Endothelial cell of umbilical vein (primary cell): ENCODE measurements at regions not wholly inside any gene's neighbourhood (a gene's known extent, or its start where the extent isn't known, plus 50 kb on each side); places are given as distances from the start of the nearest gene placed in this dataset.

Experiments used
- CTCF ChIP-seq, 2 donors: IDR thresholded peaks; 1 replicate in 1 of 2; 2 replicates in 1 of 2; pipeline ENCODE4 v1.5.1; 2011; ENCODE audit warnings: low read length in 2 of 2, mild to moderate bottlenecking in 2 of 2, moderate library complexity in 2 of 2, control low read depth in 1 of 2, inconsistent platforms in 1 of 2, low read depth in 1 of 2; ENCODE audit not compliant: insufficient read depth in 1 of 2; ENCODE audit errors: extremely low read depth in 1 of 2
- EZH2 ChIP-seq: IDR thresholded peaks from 2 replicates; pipeline ENCODE4 v1.6.1; 2012; ENCODE audit warnings: borderline replicate concordance, low read depth, mild to moderate bottlenecking, moderate library complexity, low read length, inconsistent platforms; ENCODE audit not compliant: severe bottlenecking
- FOS ChIP-seq: IDR thresholded peaks from 2 replicates; pipeline ENCODE4 v1.6.1; 2011; ENCODE audit warnings: mild to moderate bottlenecking, low read length, moderate library complexity, borderline replicate concordance; ENCODE audit not compliant: insufficient read depth
- GATA2 ChIP-seq: IDR thresholded peaks from 2 replicates; pipeline ENCODE4 v1.7.0; 2011; ENCODE audit warnings: low read depth, mild to moderate bottlenecking, moderate library complexity, mixed read lengths, low read length; ENCODE audit not compliant: insufficient read length, insufficient read depth
- JUN ChIP-seq: IDR thresholded peaks from 2 replicates; pipeline ENCODE4 v1.6.1; 2011; ENCODE audit warnings: borderline replicate concordance, low read depth; ENCODE audit not compliant: insufficient read length, insufficient read depth
- MAX ChIP-seq: IDR thresholded peaks from 2 replicates; pipeline ENCODE4 v1.6.1; 2011; ENCODE audit not compliant: insufficient read depth, insufficient read length
- MYC ChIP-seq: IDR thresholded peaks from one replicate; pipeline ENCODE4 v1.6.1; 2011; ENCODE audit warnings: mild to moderate bottlenecking, low read depth, low read length
- POLR2A ChIP-seq: IDR thresholded peaks from 2 replicates; pipeline ENCODE4 v1.6.1; 2012; ENCODE audit warnings: low read depth, mild to moderate bottlenecking, control low read depth, low read length
- POLR2AphosphoS5 ChIP-seq: IDR thresholded peaks from 2 replicates; pipeline ENCODE4 v1.6.1; 2012; ENCODE audit warnings: low read depth, mild to moderate bottlenecking, control low read depth, low read length, moderate library complexity; ENCODE audit not compliant: insufficient read depth

- TF ChIP-seq CTCF (IDR thresholded peaks at IDR 0.05; ENCODE audit: extremely low read depth in 1 of 2, insufficient read depth in 1 of 2, low read depth in 1 of 2, low read length in 2 of 2), result no peak
- no peak for TF ChIP-seq POLR2A
- no peak for TF ChIP-seq EZH2
- no peak for TF ChIP-seq MYC
- TF ChIP-seq POLR2AphosphoS5, result no peak
- TF ChIP-seq GATA2, result no peak
- TF ChIP-seq FOS, result no peak
- TF ChIP-seq MAX, result no peak
- TF ChIP-seq JUN, result no peak
Measured at GRCh38 chr6:40082278-40083043, 148.2 kb upstream of the MOCS1 start.
